ENCODE measurements at regions not wholly inside any gene's neighbourhood (a gene's known extent, or its start where the extent isn't known, plus 50 kb on each side); places are given as distances from the start of the nearest gene placed in this dataset.

- TF ChIP-seq CTCF (IDR thresholded peaks at IDR 0.05 in 2 of 3, conservative IDR thresholded peaks at IDR 0.05 in 1 of 3; ENCODE audit: borderline replicate concordance in 1 of 3, insufficient read depth in 1 of 3, low read depth in 2 of 3, low read length in 2 of 3) = peak; percentile 52 to 81 (median 72); a peak in 5 of 6 replicates
- TF ChIP-seq FOSL1 (IDR thresholded peaks at IDR 0.05; ENCODE audit: low read depth) = no peak
- no peak for TF ChIP-seq YY1 (IDR thresholded peaks at IDR 0.05; ENCODE audit: extremely low read depth, insufficient replicate concordance, low read depth, low read length)
- TF ChIP-seq EZH2 (IDR thresholded peaks at IDR 0.05) = no peak
- TF ChIP-seq CEBPB (IDR thresholded peaks at IDR 0.05; ENCODE audit: low read depth) = no peak
These were observed 379.7 kb downstream of the TLL1 start for GRCh38 chr4:166252487-166253402.

Measured in HCT116 (cell line).